ENCODE measurements at regions not wholly inside any gene's neighbourhood (a gene's known extent, or its start where the extent isn't known, plus 50 kb on each side); places are given as distances from the start of the nearest gene placed in this dataset.
"Not testable (repeated sequence)": the region's sequence is repeated elsewhere in the genome, so short reads cannot be mapped to it uniquely, and the experiment has no call there.

- FAIRE-seq, result not testable (repeated sequence)
These were observed 52.5 kb upstream of the CCDC71L start for GRCh38 chr7:106713452-106713851.

DNA sequence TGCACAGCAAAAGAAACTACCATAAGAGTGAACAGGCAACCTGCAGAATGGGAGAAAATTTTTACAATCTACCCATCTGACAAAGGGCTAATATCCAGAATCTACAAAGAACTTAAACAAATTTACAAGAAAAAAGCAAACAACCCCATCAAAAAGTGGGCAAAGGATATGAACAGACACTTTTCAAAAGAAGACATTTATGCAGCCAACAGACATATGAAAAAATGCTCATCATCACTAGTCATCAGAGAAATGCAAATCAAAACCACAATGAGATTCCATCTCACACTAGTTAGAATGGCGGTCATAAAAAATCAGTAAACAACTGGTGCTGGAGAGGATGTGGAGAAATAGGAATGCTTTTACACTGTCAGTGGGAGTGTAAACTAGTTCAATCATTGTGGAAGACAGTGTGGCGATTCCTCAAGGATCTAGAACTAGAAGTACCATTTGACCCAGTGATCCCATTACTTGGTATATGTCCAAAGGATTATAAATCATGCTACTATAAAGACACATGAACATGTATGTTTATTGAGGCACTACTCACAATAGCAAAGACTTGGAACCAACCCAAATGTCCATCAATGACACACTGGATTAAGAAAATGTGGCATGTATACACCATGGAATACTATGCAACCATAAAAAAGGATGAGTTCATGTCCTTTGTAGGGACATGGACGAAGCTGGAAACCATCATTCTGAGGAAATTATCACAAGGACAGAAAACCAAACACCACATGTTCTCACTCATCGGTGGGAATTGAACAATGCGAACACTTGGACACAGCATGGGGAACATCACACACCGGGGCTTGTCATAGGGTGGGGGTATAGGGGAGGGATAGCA lies 53.9 kb upstream of the CCDC71L start:
- not testable (repeated sequence) for FAIRE-seq

- FAIRE-seq, result no peak
These were observed 54.8 kb upstream of the CCDC71L start for GRCh38 chr7:106715730-106716129.

DNA sequence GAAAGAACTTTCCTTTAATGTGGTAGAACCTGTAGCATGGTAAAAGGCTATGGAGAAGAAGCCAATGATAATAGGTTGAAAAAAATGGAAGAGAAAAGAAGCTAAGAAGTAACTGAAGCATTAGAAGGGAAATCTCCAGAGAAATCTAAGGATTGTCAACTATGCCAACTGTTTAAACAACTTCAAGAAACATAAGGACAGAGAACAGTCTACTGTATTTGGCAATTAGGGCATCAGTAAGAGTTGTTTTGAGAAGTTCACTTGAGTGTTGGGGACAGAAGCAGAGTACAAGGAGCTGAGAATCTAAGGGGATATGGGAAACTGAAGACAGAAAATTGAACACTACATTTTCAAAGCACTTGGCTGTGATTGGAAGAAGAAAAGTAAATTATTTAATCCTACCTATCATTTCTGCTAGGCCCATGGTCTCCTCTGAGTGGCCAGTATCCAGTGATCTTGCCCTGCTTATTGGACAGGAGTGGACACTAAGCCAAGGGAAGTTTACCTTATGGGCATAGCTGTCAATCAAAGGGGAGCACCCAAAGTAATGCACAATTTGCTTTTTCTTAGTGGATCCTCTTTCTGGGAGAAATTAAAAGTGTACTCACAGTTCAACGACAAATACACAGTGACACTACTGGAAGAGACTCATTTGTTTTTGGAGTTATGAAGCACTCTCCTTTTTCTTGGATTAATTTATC lies 56.4 kb upstream of the CCDC71L start:
- no peak for FAIRE-seq

- FAIRE-seq, result peak; percentile 4
These were observed 57.3 kb upstream of the CCDC71L start for GRCh38 chr7:106717955-106718871.

DNA sequence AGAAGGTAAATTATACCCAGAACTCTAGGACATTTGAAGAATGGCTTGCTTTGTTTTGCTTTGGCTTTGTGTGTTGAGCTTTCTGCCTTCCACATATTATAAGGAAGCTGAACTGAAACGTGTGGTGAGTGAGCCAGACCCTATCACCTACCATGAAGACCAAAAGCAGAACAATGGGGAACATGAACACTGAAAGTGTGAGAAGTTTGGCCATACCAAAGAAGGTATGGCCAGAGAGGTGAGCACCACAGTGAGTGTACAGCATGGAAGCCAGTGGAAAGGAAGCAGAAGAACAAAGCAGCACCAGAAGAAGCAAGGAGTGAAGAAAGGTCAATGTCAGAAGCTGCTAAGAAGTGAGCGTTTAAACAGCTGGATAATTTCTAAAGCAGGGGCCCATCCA lies 59.7 kb upstream of the CCDC71L start:
- FAIRE-seq, result no peak

- no peak for FAIRE-seq
These were observed 61.1 kb upstream of the CCDC71L start for GRCh38 chr7:106721816-106722785.

- FAIRE-seq, result no peak
These were observed 62.4 kb upstream of the CCDC71L start for GRCh38 chr7:106723398-106723797.

DNA sequence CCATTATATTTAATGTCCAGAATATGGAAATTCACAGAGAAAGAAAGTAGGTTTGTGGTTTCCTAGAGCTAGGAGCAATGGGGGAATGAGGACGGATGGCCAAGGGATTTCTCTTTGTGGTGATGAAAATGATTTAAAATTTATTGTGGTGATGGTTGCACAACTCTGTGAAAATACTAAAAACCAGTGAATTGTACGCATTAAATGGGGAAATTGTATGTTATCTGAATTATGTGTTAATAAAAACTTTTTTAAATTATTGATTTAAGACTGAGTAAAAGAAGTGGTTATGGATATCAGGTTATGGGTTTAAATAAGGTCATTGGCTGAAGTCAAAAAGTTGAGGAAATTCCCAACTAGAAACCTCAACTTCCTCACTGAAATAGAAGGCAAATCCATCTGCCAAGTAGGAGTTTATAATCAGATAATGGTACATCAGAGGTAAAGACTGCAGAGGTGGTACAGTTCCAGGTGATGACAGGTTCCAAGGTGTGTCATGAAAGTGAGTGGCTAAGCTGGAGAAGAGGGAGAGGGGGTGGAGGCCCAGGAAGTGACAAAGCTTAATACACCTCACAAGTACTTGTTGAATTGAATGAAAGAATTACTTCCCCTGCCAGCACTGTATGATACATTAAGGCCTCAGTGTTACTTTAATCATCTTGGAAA lies 68.9 kb upstream of the CCDC71L start:
- FAIRE-seq, result no peak

DNA sequence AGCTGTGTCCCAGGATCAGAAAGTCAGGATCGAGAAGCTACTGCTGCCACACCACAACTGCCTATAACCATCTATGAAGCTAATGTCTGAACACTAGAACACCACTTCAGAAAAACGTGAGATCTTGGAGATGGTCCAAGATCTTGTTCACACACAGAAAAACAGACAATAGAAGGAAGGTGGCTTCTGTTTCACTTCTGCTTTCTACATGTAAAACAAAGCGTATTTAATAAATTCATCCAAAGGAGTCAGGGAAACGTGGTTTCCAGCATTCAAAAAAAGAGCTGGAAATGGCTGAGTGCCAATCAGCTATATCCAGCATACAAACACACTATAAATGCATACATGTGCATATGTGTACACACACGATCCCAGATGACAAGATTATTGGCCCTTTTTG lies 70.2 kb upstream of the CCDC71L start:
- FAIRE-seq, result no peak

DNA sequence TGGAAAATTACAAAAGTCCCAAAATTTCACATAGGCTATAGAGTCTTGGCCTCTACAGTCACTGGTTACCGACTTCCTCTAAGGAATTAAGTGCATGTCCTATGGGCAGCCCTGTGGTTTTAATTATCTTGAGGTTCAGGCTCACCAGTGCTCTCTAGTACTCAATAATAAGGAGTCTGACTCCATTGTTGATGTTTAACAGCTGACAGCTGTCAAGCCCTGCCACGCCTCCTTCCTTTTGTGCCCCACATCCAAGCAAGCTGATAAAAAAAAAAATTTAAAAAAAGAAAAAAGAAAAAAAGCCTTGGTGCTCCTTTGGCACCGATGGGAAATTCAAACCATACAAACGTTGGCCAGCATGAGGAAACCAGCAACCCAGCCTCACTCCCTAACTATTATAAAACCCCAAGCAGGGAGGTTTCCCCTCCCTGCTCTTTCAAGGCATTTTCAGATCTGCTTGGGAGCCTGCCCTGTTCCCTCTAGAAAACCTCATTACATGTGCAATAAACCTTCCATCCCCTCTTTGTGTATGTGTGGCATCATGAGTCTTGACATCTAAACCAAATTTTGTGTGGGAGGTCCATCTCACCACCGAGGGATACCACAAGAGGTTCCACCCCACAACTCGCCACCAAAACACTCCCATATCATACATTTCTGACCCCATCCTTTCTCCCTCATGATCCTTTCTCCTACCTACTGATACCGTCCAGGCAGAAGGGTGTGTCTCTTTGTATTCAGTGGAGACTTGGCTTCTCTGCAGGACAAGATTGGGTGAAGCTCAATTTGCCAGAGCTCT lies 70.9 kb upstream of the CCDC71L start:
- FAIRE-seq, result no peak

- no peak for FAIRE-seq
These were observed 74.7 kb upstream of the CCDC71L start for GRCh38 chr7:106735637-106736036.

GRCh38 chr7:106736123-106736507 lies 75.2 kb upstream of the CCDC71L start:
- no peak for FAIRE-seq

DNA sequence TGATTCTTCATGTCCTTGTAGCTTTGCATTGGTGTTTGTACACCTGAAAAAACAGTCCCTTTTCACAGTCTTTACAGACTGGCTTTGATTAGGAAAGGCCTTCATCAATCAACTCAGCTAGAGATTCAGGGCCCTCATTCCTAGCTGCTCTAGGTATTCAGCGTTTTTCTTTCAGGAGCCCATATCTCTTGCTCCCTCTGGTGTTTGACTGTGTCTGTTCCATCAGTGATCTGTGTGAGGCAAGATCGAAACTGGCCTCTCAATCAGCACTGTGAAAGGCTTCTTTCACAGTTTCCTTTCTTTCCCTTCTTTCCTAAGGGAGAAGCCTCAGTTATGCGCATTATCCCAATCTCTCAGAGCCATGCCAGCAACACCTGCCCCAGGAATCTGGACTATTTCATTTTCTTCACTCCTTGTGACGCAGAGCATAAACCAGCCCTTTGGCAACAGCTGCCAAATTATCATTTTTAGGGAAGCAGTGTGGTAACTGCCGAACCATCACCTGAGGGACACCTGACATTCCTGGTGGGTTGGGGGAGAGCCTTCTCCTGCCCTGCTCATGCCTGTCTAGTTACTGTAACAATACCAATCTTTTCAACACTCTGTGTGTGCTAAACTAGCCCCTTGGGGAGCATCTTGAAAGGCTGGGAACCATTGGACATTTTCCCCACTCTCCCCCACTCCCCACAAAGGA lies 75.7 kb upstream of the CCDC71L start:
- FAIRE-seq, result no peak

DNA sequence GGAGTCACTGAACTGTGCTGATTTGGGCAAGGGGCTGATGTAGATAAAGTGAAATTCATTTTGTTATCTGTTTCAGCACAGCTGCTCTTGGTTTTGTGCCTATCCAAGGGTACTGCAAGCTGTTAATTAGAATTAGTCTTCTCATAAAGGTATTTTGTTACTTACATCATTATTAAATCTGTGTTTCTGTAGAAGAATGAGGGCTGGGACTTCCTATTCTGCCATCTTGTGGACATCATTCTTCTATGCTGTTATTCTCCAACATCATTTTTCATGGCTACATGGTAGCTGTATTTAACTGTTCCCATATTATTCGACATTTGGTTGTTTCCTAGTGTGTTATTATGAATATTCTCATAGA lies 76.2 kb upstream of the CCDC71L start:
- FAIRE-seq, result peak; percentile 4

- no peak for FAIRE-seq
These were observed 79.8 kb upstream of the CCDC71L start for GRCh38 chr7:106740806-106741205.

DNA sequence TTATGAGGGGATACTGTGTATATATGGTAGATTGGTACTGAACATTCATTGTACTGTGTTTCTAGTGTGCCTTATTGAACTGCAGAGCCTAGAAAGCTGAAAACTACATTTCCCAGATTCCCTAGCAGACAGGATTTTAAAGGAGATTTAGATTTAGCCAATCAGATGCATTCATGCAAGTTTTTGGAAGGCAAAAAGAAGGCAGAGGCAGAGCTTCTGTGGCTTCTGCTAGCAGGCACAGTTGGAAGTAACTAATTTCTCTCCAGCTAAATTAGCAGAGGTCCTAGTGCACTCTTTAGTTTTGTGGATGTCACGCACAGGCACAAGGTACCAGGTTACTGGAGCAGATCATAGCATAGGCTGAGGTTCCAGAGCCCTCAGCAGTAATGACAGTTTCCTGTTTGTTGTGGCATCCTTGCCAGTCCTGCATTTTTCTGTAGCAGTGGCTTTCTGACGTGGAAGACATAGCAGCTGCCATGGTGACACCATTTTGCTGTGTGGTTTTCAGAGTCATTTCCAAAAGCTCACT lies 83.7 kb upstream of the CCDC71L start:
- FAIRE-seq, result no peak

GRCh38 chr7:106747301-106747700 lies 86.3 kb upstream of the CCDC71L start:
- not testable (repeated sequence) for FAIRE-seq

DNA sequence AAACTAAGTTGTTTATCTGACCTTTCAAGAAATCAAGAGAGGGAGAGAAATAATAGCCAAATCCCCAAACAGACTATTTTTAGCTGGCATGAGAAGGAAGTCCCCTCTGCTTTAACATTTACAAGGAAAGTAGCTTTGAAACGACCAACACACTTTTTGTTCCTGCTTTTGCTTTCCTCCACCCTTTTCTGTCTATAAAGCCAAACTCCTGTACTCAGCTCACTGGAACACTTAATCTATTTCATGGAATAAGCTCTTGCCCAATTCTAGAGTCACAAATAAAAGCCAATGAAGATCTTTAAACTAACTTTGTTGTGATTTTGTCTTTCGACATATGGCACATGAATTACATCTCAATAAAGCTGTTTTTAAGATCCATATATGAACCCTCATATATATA lies 86.8 kb upstream of the CCDC71L start:
- no peak for FAIRE-seq

DNA sequence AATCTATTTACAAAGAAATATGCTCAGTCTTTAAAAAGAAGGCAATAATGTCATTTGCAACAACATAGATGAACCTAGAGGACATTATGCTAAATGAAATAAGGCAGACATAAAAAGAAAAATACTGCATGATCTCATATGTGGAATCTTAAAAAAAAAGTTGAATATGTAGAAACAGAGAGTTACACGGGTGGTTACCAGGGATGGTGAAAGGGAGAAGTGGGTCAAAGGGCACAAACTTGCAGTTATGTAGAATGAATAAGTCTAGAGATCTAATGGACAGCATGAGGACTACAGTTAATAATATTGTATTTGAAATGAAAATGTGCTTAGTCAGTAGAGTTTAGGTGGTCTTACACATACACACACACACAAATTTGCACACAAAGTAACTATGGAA lies 88.2 kb upstream of the CCDC71L start:
- FAIRE-seq, result no peak

All from endometrium (tissue), 2 donors.